HepG2 (cell line): ENCODE measurements at regions not wholly inside any gene's neighbourhood (a gene's known extent, or its start where the extent isn't known, plus 50 kb on each side); places are given as distances from the start of the nearest gene placed in this dataset.
"Not testable (repeated sequence)": the region's sequence is repeated elsewhere in the genome, so short reads cannot be mapped to it uniquely, and the experiment has no call there.

Experiments
- ATAC-seq: fragments of 200-7000 bp; cut with Tn5 transposase; 3 replicates; pipeline ENCODE4 v1.9.1; 2020; ENCODE audit warnings: mild to moderate bottlenecking, moderate library complexity
- BruUV-seq: library from RNA; stranded (reverse); fragments of 400-500 nt; replicated peaks from 2 replicates; lab custom pipeline; 2021; lab: Mats Ljungman, UMichigan
- CTCF ChIA-PET: fragments of 300-600 bp; formaldehyde crosslinking; extraction: SDS; loops from one replicate; lab custom pipeline; 2021; ENCODE audit warnings: low total read pairs, inconsistent platforms, low intra/inter-chr PET ratio; lab: Yijun Ruan, JAX
- POLR2A ChIA-PET: fragments of 350-600 bp; sonication (Branson Sonifier 250); formaldehyde crosslinking; loops from one replicate; lab custom pipeline; 2020; ENCODE audit warnings: antibody characterized with exemption, inconsistent platforms; lab: Yijun Ruan, JAX
- DNase-seq: peaks from one replicate; pipeline ENCODE4 v3.0.0-alpha.2; 2015; ENCODE audit warnings: low spot score
- FAIRE-seq: peaks from 3 replicates; lab custom pipeline; 2011; peaks lifted over from hg19 to GRCh38; lab: Jason Lieb, UNC
- H2AFZ ChIP-seq: one replicate; pipeline ENCODE4 v1.6.1; 2011; ENCODE audit warnings: low read length, inconsistent platforms
- H3K27ac ChIP-seq: fragments of 300-600 bp; 3 replicates; pipeline ENCODE4 v1.8.0; 2011; ENCODE audit warnings: mixed run types, mild to moderate bottlenecking, mixed read lengths, low read length, inconsistent platforms; ENCODE audit not compliant: insufficient read depth; ENCODE audit errors: extremely low read length
- H3K27me3 ChIP-seq, 2 experiments: fragments of 200-600 bp in 1 of 2; 2 replicates in 1 of 2; 3 replicates in 1 of 2; pipeline versions ENCODE4 v1.6.0 to v1.8.0; 2011; ENCODE audit warnings: low read length in 2 of 2, mild to moderate bottlenecking in 2 of 2, moderate library complexity in 2 of 2, inconsistent platforms in 1 of 2; ENCODE audit not compliant: insufficient read depth in 2 of 2, control insufficient read depth in 1 of 2
- H3K36me3 ChIP-seq, 2 experiments: fragments of 200-600 bp in 1 of 2; replicated peaks in 1 of 2; 2 replicates in 1 of 2; 3 replicates in 1 of 2; pipeline versions ENCODE4 v1.5.1 to v1.8.0; 2011; ENCODE audit warnings: low read length in 2 of 2, inconsistent platforms in 1 of 2; ENCODE audit not compliant: insufficient read depth in 2 of 2, control insufficient read depth in 1 of 2
- H3K4me1 ChIP-seq: 2 replicates; pipeline ENCODE4 v1.5.1; 2012; ENCODE audit warnings: low read length, inconsistent platforms; ENCODE audit not compliant: insufficient read depth
- H3K4me2 ChIP-seq: 2 replicates; pipeline ENCODE4 v1.6.0; 2011; ENCODE audit warnings: low read depth, low read length, inconsistent platforms
- H3K4me3 ChIP-seq, 3 experiments: fragments of 200-600 bp in 1 of 3; sonication (generic), shearing (Covaris generic) in 1 of 3; replicated peaks in 1 of 3; 2 replicates each; pipeline ENCODE4 v1.5.1; 2011 to 2016; ENCODE audit warnings: low read length in 3 of 3, inconsistent platforms in 2 of 3, low read depth in 2 of 3, mild to moderate bottlenecking in 2 of 3, control low read depth in 1 of 3, mixed read lengths in 1 of 3; ENCODE audit not compliant: insufficient read depth in 1 of 3
- H3K79me2 ChIP-seq: one replicate; pipeline ENCODE4 v1.6.1; 2011; ENCODE audit warnings: low read length, inconsistent platforms; ENCODE audit not compliant: insufficient read depth
- H3K9ac ChIP-seq: 2 replicates; pipeline ENCODE4 v1.6.0; 2011; ENCODE audit warnings: mild to moderate bottlenecking, low read depth, low read length, inconsistent platforms; ENCODE audit not compliant: insufficient read depth
- H3K9me3 ChIP-seq: 2 replicates; pipeline ENCODE4 v1.5.1; 2012; ENCODE audit warnings: mild to moderate bottlenecking, low read length
- H4K20me1 ChIP-seq: 2 replicates; pipeline ENCODE4 v1.6.0; 2011; ENCODE audit warnings: inconsistent platforms, mild to moderate bottlenecking, low read length, moderate library complexity; ENCODE audit not compliant: insufficient read depth
- GABPB1 ChIP-seq: IDR thresholded peaks from 2 replicates; pipeline ENCODE4 v1.6.1; 2016; ENCODE audit warnings: mild to moderate bottlenecking, missing genetic modification reagents, moderate library complexity, missing compliant biosample characterization
- PATZ1 ChIP-seq: sonication (generic); formaldehyde crosslinking; IDR thresholded peaks from 2 replicates; pipeline ENCODE4 v1.4.0; 2020; ENCODE audit warnings: missing genetic modification reagents
- SAP130 ChIP-seq: IDR thresholded peaks from 2 replicates; pipeline ENCODE4 v1.6.1; 2016; ENCODE audit warnings: low read depth
- ZFY ChIP-seq: sonication (generic); formaldehyde crosslinking; IDR thresholded peaks from 2 replicates; pipeline ENCODE4 v1.4.0; 2020; ENCODE audit warnings: missing genetic modification reagents
- ZNF777 ChIP-seq: sonication (generic); formaldehyde crosslinking; IDR thresholded peaks from 2 replicates; pipeline ENCODE4 v1.4.0; 2020; ENCODE audit warnings: missing genetic modification reagents
- WGBS: methylation state at CpG from one replicate; pipeline ENCODE4 v1.1.6; 2017; ENCODE audit warnings: low lambda C conversion rate; 5-methylcytosine and 5-hydroxymethylcytosine counted together
- in situ Hi-C: cut with HindIII; loops from 2 replicates; pipeline ENCODE4 v1.10.0; 2017; ENCODE audit warnings: low pct_unique_long_range_greater_than_20kb; ENCODE audit not compliant: extremely low pct_ligation_motif_present
- intact Hi-C: fragments of 100-400 bp; cut with micrococcal nuclease; formaldehyde crosslinking; loops from one replicate; pipeline ENCODE4 v1.10.0; 2022; ENCODE audit not compliant: unreplicated experiment

DNA sequence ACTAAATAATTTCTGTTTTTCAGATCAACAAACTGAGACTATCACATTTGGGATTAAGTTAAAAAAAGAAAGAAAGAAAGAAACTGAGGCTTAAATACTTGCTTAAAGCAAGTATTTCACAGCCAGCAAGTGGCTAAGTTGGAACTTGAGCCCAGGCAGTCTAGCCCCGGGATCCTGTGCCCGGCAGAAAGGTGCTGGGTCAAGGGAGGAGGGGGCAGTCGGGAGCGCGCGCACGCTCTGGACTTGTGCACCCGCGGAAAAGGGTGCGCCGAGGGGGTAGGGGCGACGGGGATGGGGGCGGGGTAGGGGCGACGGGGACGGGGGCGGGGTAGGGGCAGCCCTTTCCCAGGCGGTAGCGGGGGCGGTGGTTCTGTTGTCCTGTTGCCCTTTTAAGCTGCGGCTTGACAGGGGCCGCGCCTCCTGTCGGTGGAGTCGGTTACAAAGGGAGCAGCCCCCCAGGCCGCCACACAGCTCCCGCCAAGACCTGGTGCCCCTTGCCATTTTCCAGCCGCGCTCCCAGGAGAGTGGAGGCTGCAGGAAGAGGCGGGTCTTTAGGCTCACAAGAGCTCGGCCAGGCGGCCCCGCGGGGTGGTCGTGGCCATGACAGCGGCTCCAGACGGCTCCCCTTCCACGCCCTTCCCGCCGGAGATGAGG is 60.6 kb downstream of the GOLGA8T start:
- TF ChIP-seq GABPB1 (peak; percentile 7; the same call in 1 of the 2 replicates), SAP130 (CRISPR knock-in tag) (0 out of 2 replicates have a peak, but pooled peaks have one; percentile 8), PATZ1 (CRISPR knock-in tag) (0 out of 2 replicates have a peak, but pooled peaks have one; percentile 17)
- in situ Hi-C loops, H2AFZ ChIP-seq, H3K36me3 ChIP-seq, H3K9me3 ChIP-seq, H3K27me3 ChIP-seq, H4K20me1 ChIP-seq, FAIRE-seq, POLR2A ChIA-PET, H3K4me1 ChIP-seq, H3K79me2 ChIP-seq, BruUV-seq, CTCF ChIA-PET, intact Hi-C loops: not testable (repeated sequence)
- Histone ChIP-seq H3K4me2 (0 out of 2 replicates have a peak overlapping the region, but pooled peaks have one; percentile 55), H3K27ac (peak overlapping the region; percentile 60), H3K9ac (peak overlapping the region; percentile 43), H3K4me3 (peak overlapping the region; percentile 42 to 65 (median 64); a peak in 4 of 6 replicates)
- ATAC-seq (peak; percentile 76), DNase-seq (peak; percentile 10)
- no CpG with 5 or more reads among the region's 41 CpGs for WGBS

DNA sequence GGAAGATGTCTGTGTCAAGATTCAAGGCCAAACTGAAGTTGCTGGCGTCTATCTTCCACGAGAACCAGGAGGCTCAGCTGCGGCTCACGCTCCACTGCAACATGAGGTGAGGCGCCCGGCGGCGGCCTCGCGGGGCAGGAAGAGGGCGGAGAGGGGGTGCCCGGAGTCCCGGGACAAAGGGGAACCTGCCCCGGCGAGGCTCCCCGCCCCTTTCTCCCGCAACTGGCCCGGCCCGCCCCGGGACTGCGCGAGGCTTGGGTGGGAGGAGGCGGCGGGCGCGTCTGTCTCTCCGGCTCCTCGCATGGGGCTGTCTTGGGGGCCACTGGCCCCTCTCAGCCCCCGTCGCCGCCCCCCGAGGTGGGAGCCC is 61.1 kb downstream of the GOLGA8T start:
- POLR2A ChIA-PET, CTCF ChIA-PET, H3K4me1 ChIP-seq, in situ Hi-C loops, H4K20me1 ChIP-seq, FAIRE-seq, H2AFZ ChIP-seq, H3K36me3 ChIP-seq, H3K27me3 ChIP-seq, intact Hi-C loops, H3K9me3 ChIP-seq, H3K79me2 ChIP-seq: not testable (repeated sequence)
- TF ChIP-seq ZFY (0 out of 2 replicates have a peak, but pooled peaks have one; percentile 31), GABPB1 (peak; percentile 56; the same call in 1 of the 2 replicates), ZNF777 (CRISPR knock-in tag) (0 out of 2 replicates have a peak, but pooled peaks have one; percentile 37), SAP130 (CRISPR knock-in tag) (peak; percentile 40)
- DNase-seq (peak; percentile 4), ATAC-seq (peak; percentile 78)
- TSS peak; percentile 40 for BruUV-seq
- Histone ChIP-seq H3K9ac (peak overlapping the region; percentile 43), H3K4me3 (peak overlapping the region; percentile 42 to 65 (median 64); a peak in 4 of 6 replicates), H3K27ac (peak overlapping the region; percentile 60), H3K4me2 (0 out of 2 replicates have a peak overlapping the region, but pooled peaks have one; percentile 55)
- WGBS: no CpG with 5 or more reads among the region's 32 CpGs

DNA sequence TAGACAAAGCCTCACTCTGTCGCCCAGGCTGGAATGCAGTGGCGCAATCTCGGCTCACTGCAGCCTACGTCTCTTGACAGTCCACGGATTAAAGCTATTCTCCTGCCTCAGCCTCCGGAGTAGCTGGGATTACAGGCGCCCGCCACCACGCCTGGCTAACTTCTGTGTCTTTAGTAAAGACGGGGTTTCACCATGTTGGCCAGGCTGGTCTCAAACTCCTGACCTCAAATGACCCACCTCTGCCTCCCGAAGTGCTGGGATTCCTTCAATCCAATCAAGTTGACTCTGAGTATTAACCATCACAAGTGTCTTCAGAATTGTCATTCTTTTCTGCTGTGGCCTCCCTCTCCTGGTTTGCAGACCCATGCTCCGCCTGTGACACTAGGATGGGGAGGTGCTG is 61.9 kb downstream of the GOLGA8T start:
- H3K27me3 ChIP-seq, BruUV-seq, H3K79me2 ChIP-seq, CTCF ChIA-PET, intact Hi-C loops, H3K27ac ChIP-seq, H4K20me1 ChIP-seq, in situ Hi-C loops, H3K36me3 ChIP-seq, H3K4me1 ChIP-seq, DNase-seq, H3K9me3 ChIP-seq, FAIRE-seq, H3K9ac ChIP-seq, H2AFZ ChIP-seq, POLR2A ChIA-PET: not testable (repeated sequence)
- WGBS: 0% methylated on average over 2 of the region's 12 CpGs
- ATAC-seq: peak; percentile 22; the same call in 2 of the 3 replicates
- Histone ChIP-seq H3K4me3 (peak overlapping the region in 1 of 3 experiments; percentile 33; a peak in 2 of 6 replicates), H3K4me2 (0 out of 2 replicates have a peak overlapping the region, but pooled peaks have one; percentile 12)
